Bronchial epithelial cell (primary cell): ENCODE measurements at regions not wholly inside any gene's neighbourhood (a gene's known extent, or its start where the extent isn't known, plus 50 kb on each side); places are given as distances from the start of the nearest gene placed in this dataset.

Source experiments
- DNase-seq: peaks from one replicate; pipeline ENCODE4 v3.0.0-alpha.2; 2010; ENCODE audit warnings: low read depth
- FAIRE-seq: peaks from 2 replicates; lab custom pipeline; 2011; peaks lifted over from hg19 to GRCh38; lab: Jason Lieb, UNC
- H3K27me3 ChIP-seq: 2 replicates; pipeline ENCODE4 v1.5.1; 2011; ENCODE audit warnings: low read length; ENCODE audit not compliant: control insufficient read depth, insufficient read depth
- H3K36me3 ChIP-seq: 2 replicates; pipeline ENCODE4 v1.5.1; 2011; ENCODE audit warnings: low read length; ENCODE audit not compliant: control insufficient read depth, insufficient read depth
- H3K4me3 ChIP-seq: 2 replicates; pipeline ENCODE4 v1.5.1; 2011; ENCODE audit warnings: mild to moderate bottlenecking, low read depth, low read length, control low read depth
- TF ChIP-seq, protein P1 (sequence below): IDR thresholded peaks from 2 replicates; pipeline ENCODE4 v1.5.1; 2011; ENCODE audit warnings: mild to moderate bottlenecking, moderate library complexity, low read length, control low read depth, inconsistent platforms; ENCODE audit not compliant: insufficient read depth, severe bottlenecking

DNA sequence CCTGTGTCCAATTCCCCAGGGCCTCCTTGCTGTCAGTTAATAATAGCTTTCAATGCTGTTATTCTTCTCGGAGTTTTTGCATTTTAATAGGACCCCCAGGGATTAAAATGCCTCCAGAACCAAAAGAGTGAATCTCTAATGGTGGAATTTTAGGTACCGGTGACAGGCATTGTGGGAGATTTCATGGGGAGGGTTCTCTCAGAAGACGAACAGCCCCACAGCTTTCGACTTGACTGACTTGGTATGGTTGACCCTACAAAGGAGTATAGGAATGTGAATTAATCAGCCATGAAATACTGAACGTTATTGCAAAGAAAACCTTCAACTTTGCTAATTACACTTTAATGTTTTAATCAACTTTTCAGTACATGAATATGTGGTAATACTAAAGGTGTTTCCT lies 206.3 kb upstream of the FZD8 start:
- H3K27me3 ChIP-seq = no peaks in the 10 kb centered on the region
- H3K36me3 ChIP-seq = no peaks in the 10 kb centered on the region
- no peak for DNase-seq
- TF ChIP-seq, protein P1, sequence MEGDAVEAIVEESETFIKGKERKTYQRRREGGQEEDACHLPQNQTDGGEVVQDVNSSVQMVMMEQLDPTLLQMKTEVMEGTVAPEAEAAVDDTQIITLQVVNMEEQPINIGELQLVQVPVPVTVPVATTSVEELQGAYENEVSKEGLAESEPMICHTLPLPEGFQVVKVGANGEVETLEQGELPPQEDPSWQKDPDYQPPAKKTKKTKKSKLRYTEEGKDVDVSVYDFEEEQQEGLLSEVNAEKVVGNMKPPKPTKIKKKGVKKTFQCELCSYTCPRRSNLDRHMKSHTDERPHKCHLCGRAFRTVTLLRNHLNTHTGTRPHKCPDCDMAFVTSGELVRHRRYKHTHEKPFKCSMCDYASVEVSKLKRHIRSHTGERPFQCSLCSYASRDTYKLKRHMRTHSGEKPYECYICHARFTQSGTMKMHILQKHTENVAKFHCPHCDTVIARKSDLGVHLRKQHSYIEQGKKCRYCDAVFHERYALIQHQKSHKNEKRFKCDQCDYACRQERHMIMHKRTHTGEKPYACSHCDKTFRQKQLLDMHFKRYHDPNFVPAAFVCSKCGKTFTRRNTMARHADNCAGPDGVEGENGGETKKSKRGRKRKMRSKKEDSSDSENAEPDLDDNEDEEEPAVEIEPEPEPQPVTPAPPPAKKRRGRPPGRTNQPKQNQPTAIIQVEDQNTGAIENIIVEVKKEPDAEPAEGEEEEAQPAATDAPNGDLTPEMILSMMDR = no peak
- no peak overlapping the region for H3K4me3 ChIP-seq
- no peak for FAIRE-seq

DNA sequence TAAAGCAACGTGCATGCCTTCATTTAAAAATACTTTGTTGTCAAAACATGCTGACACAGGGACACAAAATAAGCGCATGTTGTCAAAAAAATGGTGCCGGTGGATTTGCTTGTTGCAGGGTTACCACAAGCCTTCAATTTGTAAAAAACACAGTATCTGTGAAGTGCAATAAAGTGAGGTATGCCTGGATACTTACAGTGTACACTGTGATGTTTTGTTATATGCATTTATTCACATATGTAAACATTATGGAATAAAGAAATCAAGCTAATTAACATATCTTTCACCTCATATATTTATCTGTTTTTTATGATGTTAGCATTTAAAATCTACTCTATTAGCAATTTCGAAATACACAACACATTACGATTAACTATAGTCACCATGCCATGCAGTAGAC lies 202.6 kb upstream of the FZD8 start:
- H3K36me3 ChIP-seq = no peaks in the 10 kb centered on the region
- DNase-seq (no peak), FAIRE-seq (no peak)
- TF ChIP-seq, protein P1 = no peak
- H3K4me3 ChIP-seq = no peak overlapping the region
- H3K27me3 ChIP-seq = no peaks in the 10 kb centered on the region

DNA sequence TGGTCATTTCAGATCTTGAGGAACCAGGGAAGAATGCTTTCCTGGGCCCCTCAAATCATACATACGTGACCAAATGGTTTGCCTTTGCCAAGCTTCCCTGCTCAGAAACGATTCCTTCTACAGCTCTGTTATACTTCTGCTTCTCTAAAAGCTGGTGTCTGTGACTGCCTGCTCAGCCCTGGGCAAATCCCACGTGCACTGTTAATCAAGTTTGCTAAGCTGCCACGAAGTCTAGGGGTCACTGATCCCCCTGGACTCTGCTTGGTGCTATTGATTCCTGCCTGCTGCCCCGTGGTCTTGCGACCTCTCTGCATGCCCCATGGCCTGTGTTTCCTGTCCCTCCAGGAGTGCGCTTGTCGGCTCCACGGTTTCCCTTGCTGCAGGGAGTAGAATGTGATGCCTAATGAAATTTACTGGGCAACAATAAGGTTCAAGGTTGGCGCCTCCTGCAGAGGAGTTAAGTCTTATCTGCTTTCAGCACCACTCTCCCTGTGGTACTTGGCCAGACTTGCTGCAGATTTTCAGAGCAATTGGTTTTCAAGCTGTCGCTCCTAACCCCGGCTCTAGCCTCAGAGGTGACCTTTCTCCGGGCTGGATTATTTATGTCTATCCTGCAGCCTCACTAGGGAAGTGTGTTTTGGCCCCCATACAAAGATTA lies 201.6 kb upstream of the FZD8 start:
- Histone ChIP-seq H3K4me3 (no peak overlapping the region), H3K36me3 (no peaks in the 10 kb centered on the region), H3K27me3 (no peaks in the 10 kb centered on the region)
- DNase-seq = no peak
- FAIRE-seq = no peak
- TF ChIP-seq, protein P1 = no peak

DNA sequence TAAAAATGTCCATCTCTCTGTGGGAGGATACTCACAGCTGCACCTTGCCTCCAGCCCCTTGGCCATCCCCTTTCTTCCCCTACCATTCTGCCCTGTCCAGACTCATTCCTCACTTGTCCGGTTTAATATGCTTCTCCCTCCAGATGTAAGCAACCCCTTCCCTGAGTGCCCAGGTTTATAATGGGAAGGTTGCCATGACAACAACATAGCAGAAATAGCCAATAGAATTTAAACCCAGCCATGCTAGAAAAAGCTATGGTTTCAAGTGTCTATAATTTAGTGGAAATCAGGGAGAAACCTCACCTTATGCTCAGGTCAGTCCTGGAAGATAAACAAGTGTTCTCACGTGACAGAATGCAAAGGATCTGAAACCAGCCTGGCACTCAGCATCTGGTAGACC lies 196.0 kb upstream of the FZD8 start:
- TF ChIP-seq, protein P1 = no peak
- Histone ChIP-seq H3K4me3 (no peak overlapping the region), H3K36me3 (no peaks in the 10 kb centered on the region), H3K27me3 (no peaks in the 10 kb centered on the region)
- no peak for FAIRE-seq
- DNase-seq = no peak

GRCh38 chr10:35835545-35835944 lies 193.4 kb upstream of the FZD8 start:
- DNase-seq (no peak), FAIRE-seq (peak; percentile 32)
- no peak overlapping the region for H3K4me3 ChIP-seq

More at GRCh38 chr10:35835545-35835944, 193.4 kb upstream of the FZD8 start:
- Histone ChIP-seq H3K27me3 (no peaks in the 10 kb centered on the region), H3K36me3 (no peaks in the 10 kb centered on the region)
- TF ChIP-seq, protein P1 = no peak
